Activated T-cell treated with anti-CD3 and anti-CD28 coated beads for 1 hour (primary cell): ENCODE measurements at regions not wholly inside any gene's neighbourhood (a gene's known extent, or its start where the extent isn't known, plus 50 kb on each side); places are given as distances from the start of the nearest gene placed in this dataset.
"Not testable (repeated sequence)": the region's sequence is repeated elsewhere in the genome, so short reads cannot be mapped to it uniquely, and the experiment has no call there.

Experiments
- DNase-seq: peaks from one replicate; pipeline ENCODE4 v3.0.0-alpha.2; 2020; ENCODE audit warnings: low read depth

- no peak for DNase-seq
Measured at GRCh38 chr3:18236726-18237125, 188.4 kb downstream of the SATB1 start.

GRCh38 chr3:18234717-18235335 is 190.3 kb downstream of the SATB1 start:
- no peak for DNase-seq

- no peak for DNase-seq
Measured at GRCh38 chr3:18233987-18234716, 191.0 kb downstream of the SATB1 start.

- DNase-seq: no peak
Measured at GRCh38 chr3:18232317-18232716, 192.8 kb downstream of the SATB1 start.

- DNase-seq: no peak
Measured at GRCh38 chr3:18228060-18228459, 197.1 kb downstream of the SATB1 start.

- no peak for DNase-seq
Measured at GRCh38 chr3:18225709-18226108, 199.4 kb downstream of the SATB1 start.

GRCh38 chr3:18224426-18224825 is 200.7 kb downstream of the SATB1 start:
- DNase-seq: no peak

- DNase-seq: no peak
Measured at GRCh38 chr3:18223974-18224373, 201.2 kb downstream of the SATB1 start.

- DNase-seq: no peak
Measured at GRCh38 chr3:18223571-18223970, 201.6 kb downstream of the SATB1 start.

GRCh38 chr3:18222686-18223085 is 202.5 kb downstream of the SATB1 start:
- no peak for DNase-seq

GRCh38 chr3:18217507-18218174 is 207.5 kb downstream of the SATB1 start:
- no peak for DNase-seq

GRCh38 chr3:18216996-18217395 is 208.1 kb downstream of the SATB1 start:
- no peak for DNase-seq

GRCh38 chr3:18215639-18216038 is 209.5 kb downstream of the SATB1 start:
- DNase-seq: no peak

GRCh38 chr3:18211116-18211515 is 214.0 kb downstream of the SATB1 start:
- no peak for DNase-seq

GRCh38 chr3:18208856-18209255 is 216.3 kb downstream of the SATB1 start:
- no peak for DNase-seq

- DNase-seq: no peak
Measured at GRCh38 chr3:18208091-18208490, 217.0 kb downstream of the SATB1 start.

- DNase-seq: no peak
Measured at GRCh38 chr3:18207226-18207625, 217.9 kb downstream of the SATB1 start.

GRCh38 chr3:18205701-18206100 is 219.4 kb downstream of the SATB1 start:
- not testable (repeated sequence) for DNase-seq

GRCh38 chr3:18201315-18201714 is 223.8 kb downstream of the SATB1 start:
- DNase-seq: no peak

GRCh38 chr3:18199757-18200156 is 225.4 kb downstream of the SATB1 start:
- no peak for DNase-seq

- no peak for DNase-seq
Measured at GRCh38 chr3:18195836-18196235, 229.3 kb downstream of the SATB1 start.

- DNase-seq: no peak
Measured at GRCh38 chr3:18194431-18194830, 230.7 kb downstream of the SATB1 start.

GRCh38 chr3:18190646-18191045 is 234.5 kb downstream of the SATB1 start:
- DNase-seq: no peak
